ENCODE measurements at regions not wholly inside any gene's neighbourhood (a gene's known extent, or its start where the extent isn't known, plus 50 kb on each side); places are given as distances from the start of the nearest gene placed in this dataset.

DNA sequence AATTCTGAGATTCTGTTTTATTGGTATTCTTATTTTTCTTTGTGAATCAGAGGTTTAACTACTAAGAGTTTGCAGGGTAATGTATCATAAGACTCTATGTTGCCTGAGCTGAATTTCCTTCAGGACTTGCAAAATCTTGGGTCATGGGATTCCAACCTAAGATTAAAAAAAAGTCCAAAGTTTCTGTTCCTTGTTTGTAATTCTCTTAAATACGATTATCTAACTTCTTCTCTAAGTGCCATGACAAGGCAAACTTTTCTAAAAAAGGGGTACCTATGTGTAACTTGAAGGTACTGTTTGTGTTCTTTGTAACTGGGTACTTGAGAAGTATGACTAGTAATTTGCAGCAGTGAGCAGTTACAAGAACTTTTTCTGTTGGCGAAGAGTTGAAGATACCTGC, 181.3 kb upstream of the ZEB2 start:
- no peak for TF ChIP-seq CTCF (IDR thresholded peaks at IDR 0.05)
- TF ChIP-seq EZH2 (IDR thresholded peaks at IDR 0.05; ENCODE audit: borderline replicate concordance, insufficient read depth, low read depth, low read length, poor library complexity, severe bottlenecking), result no peak
